GM23338 (cell line): ENCODE measurements at regions not wholly inside any gene's neighbourhood (a gene's known extent, or its start where the extent isn't known, plus 50 kb on each side); places are given as distances from the start of the nearest gene placed in this dataset.

ENCODE experiments used
- ATAC-seq: fragments of 200-7000 bp; cut with Tn5 transposase; 3 replicates; pipeline ENCODE4 v1.9.1; 2020
- DNase-seq: peaks from one replicate; pipeline ENCODE4 v3.0.0-alpha.2; 2015; ENCODE audit warnings: low spot score
- H2AFZ ChIP-seq: fragments of 200-600 bp; sonication (generic); 2 replicates; pipeline ENCODE4 v1.8.0; 2016; ENCODE audit warnings: antibody characterized with exemption, mild to moderate bottlenecking, moderate library complexity
- H3F3A ChIP-seq: fragments of 200-600 bp; sonication (generic); replicated peaks from 2 replicates; pipeline ENCODE4 v1.8.0; 2017; ENCODE audit warnings: antibody characterized with exemption, mixed run types, low read depth
- H3K27ac ChIP-seq: fragments of 200-600 bp; sonication (generic); 2 replicates; pipeline ENCODE4 v1.6.1; 2016; ENCODE audit warnings: low read depth
- H3K27me3 ChIP-seq: fragments of 200-600 bp; sonication (generic); 2 replicates; pipeline ENCODE4 v1.8.0; 2016; ENCODE audit warnings: mild to moderate bottlenecking, mixed run types, moderate library complexity; ENCODE audit not compliant: insufficient read depth
- H3K36me3 ChIP-seq: fragments of 200-600 bp; sonication (generic); 2 replicates; pipeline ENCODE4 v1.8.0; 2016; ENCODE audit warnings: mild to moderate bottlenecking; ENCODE audit not compliant: insufficient read depth
- H3K4me1 ChIP-seq: fragments of 200-600 bp; sonication (generic); 2 replicates; pipeline ENCODE4 v1.8.0; 2016; ENCODE audit warnings: mild to moderate bottlenecking, moderate library complexity; ENCODE audit not compliant: insufficient read depth
- H3K4me2 ChIP-seq: fragments of 200-600 bp; sonication (generic); 2 replicates; pipeline ENCODE4 v1.7.1; 2017; ENCODE audit warnings: mixed run types
- H3K4me3 ChIP-seq: fragments of 200-600 bp; sonication (generic); 2 replicates; pipeline ENCODE4 v1.6.1; 2016; ENCODE audit warnings: mixed run types
- H3K79me2 ChIP-seq: fragments of 200-600 bp; sonication (generic); replicated peaks from 2 replicates; pipeline ENCODE4 v1.8.0; 2017; ENCODE audit warnings: mild to moderate bottlenecking; ENCODE audit not compliant: insufficient read depth
- H3K9me2 ChIP-seq: fragments of 200-600 bp; sonication (generic); 2 replicates; pipeline ENCODE4 v1.8.0; 2017; ENCODE audit not compliant: insufficient read depth
- H4K20me1 ChIP-seq: fragments of 200-600 bp; sonication (generic); replicated peaks from 2 replicates; pipeline ENCODE4 v1.8.0; 2017; ENCODE audit warnings: mild to moderate bottlenecking; ENCODE audit not compliant: insufficient read depth
- H3K27ac Mint-ChIP-seq: 2 replicates; pipeline ENCODE4 v1.8.0; 2020; ENCODE audit warnings: inconsistent platforms, mild to moderate bottlenecking, moderate library complexity, mixed read lengths
- H3K27me3 Mint-ChIP-seq: 3 replicates; pipeline ENCODE4 v1.8.0; 2022; ENCODE audit warnings: low read depth, mild to moderate bottlenecking, moderate library complexity, mixed read lengths, inconsistent platforms; ENCODE audit not compliant: insufficient read depth, poor library complexity
- H3K36me3 Mint-ChIP-seq: 3 replicates; pipeline ENCODE4 v1.8.0; 2021; ENCODE audit warnings: low read depth, mild to moderate bottlenecking, inconsistent platforms, moderate library complexity, mixed read lengths
- H3K4me1 Mint-ChIP-seq: 3 replicates; pipeline ENCODE4 v1.8.0; 2020; ENCODE audit warnings: mild to moderate bottlenecking, inconsistent platforms, mixed read lengths
- H3K4me3 Mint-ChIP-seq: 3 replicates; pipeline ENCODE4 v1.8.0; 2021; ENCODE audit warnings: moderate library complexity, mild to moderate bottlenecking, inconsistent platforms, mixed read lengths
- H3K9me3 Mint-ChIP-seq: 3 replicates; pipeline ENCODE4 v1.8.0; 2020; ENCODE audit warnings: moderate library complexity, mild to moderate bottlenecking, inconsistent platforms, mixed read lengths
- EZH2 ChIP-seq: fragments of 200-600 bp; sonication (generic); IDR thresholded peaks from one replicate; pipeline ENCODE4 v1.8.0; 2017; ENCODE audit warnings: antibody characterized with exemption, mild to moderate bottlenecking, low read depth; ENCODE audit not compliant: unreplicated experiment
- JUNB ChIP-seq: IDR thresholded peaks from one replicate; pipeline ENCODE4 v1.6.1; 2016; ENCODE audit warnings: antibody characterized with exemption; ENCODE audit not compliant: unreplicated experiment
- NANOG ChIP-seq: IDR thresholded peaks from 2 replicates; pipeline ENCODE4 v1.6.1; 2016; ENCODE audit warnings: antibody characterized with exemption, borderline replicate concordance
- REST ChIP-seq: IDR thresholded peaks from one replicate; pipeline ENCODE4 v1.6.1; 2018; ENCODE audit warnings: antibody characterized with exemption; ENCODE audit not compliant: unreplicated experiment
- ZNF114 ChIP-seq: fragments of 250-450 bp; sonication (Bioruptor Pico); IDR thresholded peaks from 2 replicates; pipeline ENCODE4 v1.5.0; 2020; ENCODE audit warnings: mild to moderate bottlenecking, moderate library complexity
- ZNF462 ChIP-seq: fragments of 250-450 bp; sonication (Bioruptor Pico); IDR thresholded peaks from 2 replicates; pipeline ENCODE4 v1.5.0; 2020; ENCODE audit warnings: mild to moderate bottlenecking, moderate library complexity

GRCh38 chr13:110797230-110797877, 83.9 kb downstream of the ING1 start:
- no peak overlapping the region; the same call in 2 of the 3 replicates for H3K4me3 Mint-ChIP-seq
- Histone ChIP-seq H3K79me2 (no peaks in the 10 kb centered on the region), H3K27ac (no peak overlapping the region), H3K4me3 (no peak overlapping the region), H4K20me1 (no peaks in the 10 kb centered on the region), H3K27me3 (no peaks in the 10 kb centered on the region), H2AFZ (no peak overlapping the region), H3F3A (no peaks in the 10 kb centered on the region), H3K4me1 (peaks cover 13% of the 10 kb centered on the region), H3K4me2 (peak overlapping the region; percentile 52; the same call in 1 of the 2 replicates), H3K9me2 (no peaks in the 10 kb centered on the region), H3K36me3 (no peaks in the 10 kb centered on the region)
- ATAC-seq = peak; percentile 64
- H3K4me1 Mint-ChIP-seq = peaks cover 35% of the 10 kb centered on the region
- peaks cover 19% of the 10 kb centered on the region for H3K9me3 Mint-ChIP-seq
- H3K36me3 Mint-ChIP-seq = peaks cover 9% of the 10 kb centered on the region; the same call in 2 of the 3 replicates
- TF ChIP-seq JUNB (no peak), REST (no peak), ZNF462 (CRISPR knock-in tag) (no peak), ZNF114 (CRISPR knock-in tag) (no peak), NANOG (no peak), EZH2 (no peak)
- H3K27ac Mint-ChIP-seq = no peak overlapping the region; the same call in 1 of the 2 replicates
- peak; percentile 47 for DNase-seq
- peaks cover 15% of the 10 kb centered on the region for H3K27me3 Mint-ChIP-seq
